ENCODE measurements at regions not wholly inside any gene's neighbourhood (a gene's known extent, or its start where the extent isn't known, plus 50 kb on each side); places are given as distances from the start of the nearest gene placed in this dataset.

DNA sequence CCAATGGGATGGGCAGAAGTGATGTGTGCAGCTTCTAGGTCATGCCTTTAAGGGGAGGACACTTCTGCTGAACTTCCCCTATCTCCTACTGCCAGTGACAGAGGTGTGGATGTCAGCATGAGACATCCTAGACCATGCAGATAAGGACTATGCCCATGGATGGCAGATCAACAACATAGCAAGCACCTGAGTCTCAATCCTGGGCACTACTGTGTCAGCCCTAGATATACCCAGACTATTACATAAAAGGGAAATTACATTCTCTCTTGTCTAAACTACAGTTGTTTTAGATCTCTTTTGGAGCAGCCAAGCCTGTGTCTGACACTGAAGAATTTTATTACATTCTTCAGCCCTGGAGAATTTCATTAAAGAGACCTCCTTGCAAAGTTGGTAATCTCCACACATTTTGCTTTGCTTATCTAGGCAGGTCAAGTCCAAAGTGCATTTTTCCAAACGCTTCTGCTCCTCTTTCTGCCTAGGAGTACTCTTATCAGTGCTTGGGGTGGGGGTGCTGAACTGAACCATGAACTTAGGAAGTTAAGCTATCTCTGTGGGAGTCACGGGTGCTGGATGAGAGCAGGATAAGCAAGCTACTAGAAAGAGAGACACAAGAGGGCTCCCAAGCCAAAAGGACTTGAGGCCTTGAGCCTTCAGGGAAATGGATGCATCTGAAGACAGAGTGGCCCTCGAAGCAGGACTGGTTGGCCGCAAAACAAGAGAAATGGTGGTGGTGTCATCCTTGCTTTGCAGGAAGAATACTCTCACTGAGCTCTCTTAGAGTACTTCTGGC is 95.2 kb upstream of the SPRED2 start (continued):
- TF ChIP-seq, protein P1, sequence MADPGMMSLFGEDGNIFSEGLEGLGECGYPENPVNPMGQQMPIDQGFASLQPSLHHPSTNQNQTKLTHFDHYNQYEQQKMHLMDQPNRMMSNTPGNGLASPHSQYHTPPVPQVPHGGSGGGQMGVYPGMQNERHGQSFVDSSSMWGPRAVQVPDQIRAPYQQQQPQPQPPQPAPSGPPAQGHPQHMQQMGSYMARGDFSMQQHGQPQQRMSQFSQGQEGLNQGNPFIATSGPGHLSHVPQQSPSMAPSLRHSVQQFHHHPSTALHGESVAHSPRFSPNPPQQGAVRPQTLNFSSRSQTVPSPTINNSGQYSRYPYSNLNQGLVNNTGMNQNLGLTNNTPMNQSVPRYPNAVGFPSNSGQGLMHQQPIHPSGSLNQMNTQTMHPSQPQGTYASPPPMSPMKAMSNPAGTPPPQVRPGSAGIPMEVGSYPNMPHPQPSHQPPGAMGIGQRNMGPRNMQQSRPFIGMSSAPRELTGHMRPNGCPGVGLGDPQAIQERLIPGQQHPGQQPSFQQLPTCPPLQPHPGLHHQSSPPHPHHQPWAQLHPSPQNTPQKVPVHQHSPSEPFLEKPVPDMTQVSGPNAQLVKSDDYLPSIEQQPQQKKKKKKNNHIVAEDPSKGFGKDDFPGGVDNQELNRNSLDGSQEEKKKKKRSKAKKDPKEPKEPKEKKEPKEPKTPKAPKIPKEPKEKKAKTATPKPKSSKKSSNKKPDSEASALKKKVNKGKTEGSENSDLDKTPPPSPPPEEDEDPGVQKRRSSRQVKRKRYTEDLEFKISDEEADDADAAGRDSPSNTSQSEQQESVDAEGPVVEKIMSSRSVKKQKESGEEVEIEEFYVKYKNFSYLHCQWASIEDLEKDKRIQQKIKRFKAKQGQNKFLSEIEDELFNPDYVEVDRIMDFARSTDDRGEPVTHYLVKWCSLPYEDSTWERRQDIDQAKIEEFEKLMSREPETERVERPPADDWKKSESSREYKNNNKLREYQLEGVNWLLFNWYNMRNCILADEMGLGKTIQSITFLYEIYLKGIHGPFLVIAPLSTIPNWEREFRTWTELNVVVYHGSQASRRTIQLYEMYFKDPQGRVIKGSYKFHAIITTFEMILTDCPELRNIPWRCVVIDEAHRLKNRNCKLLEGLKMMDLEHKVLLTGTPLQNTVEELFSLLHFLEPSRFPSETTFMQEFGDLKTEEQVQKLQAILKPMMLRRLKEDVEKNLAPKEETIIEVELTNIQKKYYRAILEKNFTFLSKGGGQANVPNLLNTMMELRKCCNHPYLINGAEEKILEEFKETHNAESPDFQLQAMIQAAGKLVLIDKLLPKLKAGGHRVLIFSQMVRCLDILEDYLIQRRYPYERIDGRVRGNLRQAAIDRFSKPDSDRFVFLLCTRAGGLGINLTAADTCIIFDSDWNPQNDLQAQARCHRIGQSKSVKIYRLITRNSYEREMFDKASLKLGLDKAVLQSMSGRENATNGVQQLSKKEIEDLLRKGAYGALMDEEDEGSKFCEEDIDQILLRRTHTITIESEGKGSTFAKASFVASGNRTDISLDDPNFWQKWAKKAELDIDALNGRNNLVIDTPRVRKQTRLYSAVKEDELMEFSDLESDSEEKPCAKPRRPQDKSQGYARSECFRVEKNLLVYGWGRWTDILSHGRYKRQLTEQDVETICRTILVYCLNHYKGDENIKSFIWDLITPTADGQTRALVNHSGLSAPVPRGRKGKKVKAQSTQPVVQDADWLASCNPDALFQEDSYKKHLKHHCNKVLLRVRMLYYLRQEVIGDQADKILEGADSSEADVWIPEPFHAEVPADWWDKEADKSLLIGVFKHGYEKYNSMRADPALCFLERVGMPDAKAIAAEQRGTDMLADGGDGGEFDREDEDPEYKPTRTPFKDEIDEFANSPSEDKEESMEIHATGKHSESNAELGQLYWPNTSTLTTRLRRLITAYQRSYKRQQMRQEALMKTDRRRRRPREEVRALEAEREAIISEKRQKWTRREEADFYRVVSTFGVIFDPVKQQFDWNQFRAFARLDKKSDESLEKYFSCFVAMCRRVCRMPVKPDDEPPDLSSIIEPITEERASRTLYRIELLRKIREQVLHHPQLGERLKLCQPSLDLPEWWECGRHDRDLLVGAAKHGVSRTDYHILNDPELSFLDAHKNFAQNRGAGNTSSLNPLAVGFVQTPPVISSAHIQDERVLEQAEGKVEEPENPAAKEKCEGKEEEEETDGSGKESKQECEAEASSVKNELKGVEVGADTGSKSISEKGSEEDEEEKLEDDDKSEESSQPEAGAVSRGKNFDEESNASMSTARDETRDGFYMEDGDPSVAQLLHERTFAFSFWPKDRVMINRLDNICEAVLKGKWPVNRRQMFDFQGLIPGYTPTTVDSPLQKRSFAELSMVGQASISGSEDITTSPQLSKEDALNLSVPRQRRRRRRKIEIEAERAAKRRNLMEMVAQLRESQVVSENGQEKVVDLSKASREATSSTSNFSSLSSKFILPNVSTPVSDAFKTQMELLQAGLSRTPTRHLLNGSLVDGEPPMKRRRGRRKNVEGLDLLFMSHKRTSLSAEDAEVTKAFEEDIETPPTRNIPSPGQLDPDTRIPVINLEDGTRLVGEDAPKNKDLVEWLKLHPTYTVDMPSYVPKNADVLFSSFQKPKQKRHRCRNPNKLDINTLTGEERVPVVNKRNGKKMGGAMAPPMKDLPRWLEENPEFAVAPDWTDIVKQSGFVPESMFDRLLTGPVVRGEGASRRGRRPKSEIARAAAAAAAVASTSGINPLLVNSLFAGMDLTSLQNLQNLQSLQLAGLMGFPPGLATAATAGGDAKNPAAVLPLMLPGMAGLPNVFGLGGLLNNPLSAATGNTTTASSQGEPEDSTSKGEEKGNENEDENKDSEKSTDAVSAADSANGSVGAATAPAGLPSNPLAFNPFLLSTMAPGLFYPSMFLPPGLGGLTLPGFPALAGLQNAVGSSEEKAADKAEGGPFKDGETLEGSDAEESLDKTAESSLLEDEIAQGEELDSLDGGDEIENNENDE (IDR thresholded peaks at IDR 0.05; ENCODE audit: insufficient replicate concordance, low read length) = no peak
- TF ChIP-seq EP300 (IDR thresholded peaks at IDR 0.05; ENCODE audit: borderline replicate concordance in 1 of 2, low read depth in 2 of 2, low read length in 2 of 2) (no peak), TBP (IDR thresholded peaks at IDR 0.05; ENCODE audit: low read depth, low read length) (no peak), GABPA (IDR thresholded peaks at IDR 0.05; ENCODE audit: borderline replicate concordance, insufficient read depth, low read length) (no peak), NRF1 (IDR thresholded peaks at IDR 0.05; ENCODE audit: low read depth, low read length) (no peak), SIRT6 (IDR thresholded peaks at IDR 0.05; ENCODE audit: low read length) (no peak), SAP30 (IDR thresholded peaks at IDR 0.05; ENCODE audit: insufficient read depth, insufficient replicate concordance, low read length) (no peak)
- TF ChIP-seq, protein P2, sequence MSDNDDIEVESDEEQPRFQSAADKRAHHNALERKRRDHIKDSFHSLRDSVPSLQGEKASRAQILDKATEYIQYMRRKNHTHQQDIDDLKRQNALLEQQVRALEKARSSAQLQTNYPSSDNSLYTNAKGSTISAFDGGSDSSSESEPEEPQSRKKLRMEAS (IDR thresholded peaks at IDR 0.05) = no peak
- TF ChIP-seq, protein P3, sequence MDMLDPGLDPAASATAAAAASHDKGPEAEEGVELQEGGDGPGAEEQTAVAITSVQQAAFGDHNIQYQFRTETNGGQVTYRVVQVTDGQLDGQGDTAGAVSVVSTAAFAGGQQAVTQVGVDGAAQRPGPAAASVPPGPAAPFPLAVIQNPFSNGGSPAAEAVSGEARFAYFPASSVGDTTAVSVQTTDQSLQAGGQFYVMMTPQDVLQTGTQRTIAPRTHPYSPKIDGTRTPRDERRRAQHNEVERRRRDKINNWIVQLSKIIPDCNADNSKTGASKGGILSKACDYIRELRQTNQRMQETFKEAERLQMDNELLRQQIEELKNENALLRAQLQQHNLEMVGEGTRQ (IDR thresholded peaks at IDR 0.05; ENCODE audit: low read length) = no peak
